T-helper 1 cell treated with Interleukin-12 subunit alpha and Interleukin-12 subunit beta and Interleukin-4 antibody, amounts not matched to agents 30 μg/mL and 1 μg/mL, for 36 hours (primary cell): ENCODE measurements at regions not wholly inside any gene's neighbourhood (a gene's known extent, or its start where the extent isn't known, plus 50 kb on each side); places are given as distances from the start of the nearest gene placed in this dataset.

Source experiments
- H3K27ac Mint-ChIP-seq: one replicate; pipeline ENCODE4 v1.8.0; 2021; ENCODE audit warnings: mild to moderate bottlenecking, mixed read lengths
- H3K27me3 Mint-ChIP-seq: one replicate; pipeline ENCODE4 v1.8.0; 2021; ENCODE audit warnings: low read depth, mixed read lengths
- H3K36me3 Mint-ChIP-seq: one replicate; pipeline ENCODE4 v1.8.0; 2021; ENCODE audit warnings: low read depth, mixed read lengths
- H3K4me1 Mint-ChIP-seq: one replicate; pipeline ENCODE4 v1.8.0; 2021; ENCODE audit warnings: low read depth, mixed read lengths
- H3K4me3 Mint-ChIP-seq: one replicate; pipeline ENCODE4 v1.8.0; 2021; ENCODE audit warnings: mild to moderate bottlenecking, moderate library complexity, mixed read lengths
- H3K9me3 Mint-ChIP-seq: one replicate; pipeline ENCODE4 v1.8.0; 2021; ENCODE audit warnings: mixed read lengths

GRCh38 chr1:219537223-219537631 lies 75.7 kb downstream of the ZC3H11B start:
- H3K4me3 Mint-ChIP-seq, result no peak overlapping the region
- no peaks in the 10 kb centered on the region for H3K27me3 Mint-ChIP-seq
- H3K4me1 Mint-ChIP-seq, result no peaks in the 10 kb centered on the region
- no peaks in the 10 kb centered on the region for H3K9me3 Mint-ChIP-seq
- no peaks in the 10 kb centered on the region for H3K36me3 Mint-ChIP-seq
- no peak overlapping the region for H3K27ac Mint-ChIP-seq

- no peaks in the 10 kb centered on the region for H3K4me1 Mint-ChIP-seq
- H3K36me3 Mint-ChIP-seq, result no peaks in the 10 kb centered on the region
- H3K4me3 Mint-ChIP-seq, result no peak overlapping the region
- no peak overlapping the region for H3K27ac Mint-ChIP-seq
- no peaks in the 10 kb centered on the region for H3K27me3 Mint-ChIP-seq
- H3K9me3 Mint-ChIP-seq, result no peaks in the 10 kb centered on the region
These were observed 76.9 kb downstream of the ZC3H11B start for GRCh38 chr1:219536038-219536437.

- no peaks in the 10 kb centered on the region for H3K9me3 Mint-ChIP-seq
- H3K27me3 Mint-ChIP-seq, result no peaks in the 10 kb centered on the region
- no peaks in the 10 kb centered on the region for H3K4me1 Mint-ChIP-seq
These were observed 77.9 kb downstream of the ZC3H11B start for GRCh38 chr1:219534991-219535390.

GRCh38 chr1:219533280-219533679 lies 79.6 kb downstream of the ZC3H11B start:
- Mint-ChIP-seq H3K27ac (no peak overlapping the region), H3K4me1 (no peaks in the 10 kb centered on the region), H3K9me3 (no peaks in the 10 kb centered on the region), H3K27me3 (no peaks in the 10 kb centered on the region), H3K36me3 (no peaks in the 10 kb centered on the region), H3K4me3 (no peak overlapping the region)

More at GRCh38 chr1:219534991-219535390, 77.9 kb downstream of the ZC3H11B start:
- Mint-ChIP-seq H3K4me3 (no peak overlapping the region), H3K27ac (no peak overlapping the region), H3K36me3 (no peaks in the 10 kb centered on the region)

- Mint-ChIP-seq H3K4me1 (no peaks in the 10 kb centered on the region), H3K27me3 (no peaks in the 10 kb centered on the region), H3K27ac (no peak overlapping the region), H3K4me3 (no peak overlapping the region), H3K36me3 (no peaks in the 10 kb centered on the region), H3K9me3 (no peaks in the 10 kb centered on the region)
These were observed 83.8 kb downstream of the ZC3H11B start for GRCh38 chr1:219529116-219529515.

GRCh38 chr1:219528633-219529032 lies 84.3 kb downstream of the ZC3H11B start:
- no peaks in the 10 kb centered on the region for H3K9me3 Mint-ChIP-seq
- H3K27me3 Mint-ChIP-seq, result no peaks in the 10 kb centered on the region
- H3K36me3 Mint-ChIP-seq, result no peaks in the 10 kb centered on the region
- H3K4me3 Mint-ChIP-seq, result no peak overlapping the region
- H3K27ac Mint-ChIP-seq, result no peak overlapping the region
- no peaks in the 10 kb centered on the region for H3K4me1 Mint-ChIP-seq

- Mint-ChIP-seq H3K36me3 (no peaks in the 10 kb centered on the region), H3K9me3 (no peaks in the 10 kb centered on the region), H3K4me3 (no peak overlapping the region), H3K27ac (no peak overlapping the region), H3K4me1 (no peaks in the 10 kb centered on the region), H3K27me3 (no peaks in the 10 kb centered on the region)
These were observed 84.9 kb downstream of the ZC3H11B start for GRCh38 chr1:219527994-219528393.

GRCh38 chr1:219526074-219526473 lies 86.8 kb downstream of the ZC3H11B start:
- Mint-ChIP-seq H3K36me3 (no peaks in the 10 kb centered on the region), H3K9me3 (no peaks in the 10 kb centered on the region), H3K27me3 (no peaks in the 10 kb centered on the region), H3K4me1 (no peaks in the 10 kb centered on the region), H3K27ac (no peak overlapping the region), H3K4me3 (no peak overlapping the region)

- H3K27me3 Mint-ChIP-seq, result no peaks in the 10 kb centered on the region
- H3K4me3 Mint-ChIP-seq, result no peak overlapping the region
- no peaks in the 10 kb centered on the region for H3K4me1 Mint-ChIP-seq
- H3K9me3 Mint-ChIP-seq, result no peaks in the 10 kb centered on the region
- H3K27ac Mint-ChIP-seq, result no peak overlapping the region
- no peaks in the 10 kb centered on the region for H3K36me3 Mint-ChIP-seq
These were observed 89.5 kb downstream of the ZC3H11B start for GRCh38 chr1:219523411-219523810.

- H3K36me3 Mint-ChIP-seq, result no peaks in the 10 kb centered on the region
These were observed 91.6 kb downstream of the ZC3H11B start for GRCh38 chr1:219521325-219521724.

GRCh38 chr1:219520241-219520640 lies 92.7 kb downstream of the ZC3H11B start:
- H3K4me1 Mint-ChIP-seq, result no peaks in the 10 kb centered on the region
- H3K4me3 Mint-ChIP-seq, result no peak overlapping the region
- no peak overlapping the region for H3K27ac Mint-ChIP-seq
- H3K9me3 Mint-ChIP-seq, result no peaks in the 10 kb centered on the region
- H3K27me3 Mint-ChIP-seq, result no peaks in the 10 kb centered on the region
- no peaks in the 10 kb centered on the region for H3K36me3 Mint-ChIP-seq

More at GRCh38 chr1:219521325-219521724, 91.6 kb downstream of the ZC3H11B start:
- Mint-ChIP-seq H3K27me3 (no peaks in the 10 kb centered on the region), H3K4me3 (no peak overlapping the region), H3K4me1 (no peaks in the 10 kb centered on the region), H3K9me3 (no peaks in the 10 kb centered on the region), H3K27ac (no peak overlapping the region)

GRCh38 chr1:219518907-219519248 lies 94.0 kb downstream of the ZC3H11B start:
- no peaks in the 10 kb centered on the region for H3K27me3 Mint-ChIP-seq
- no peaks in the 10 kb centered on the region for H3K9me3 Mint-ChIP-seq
- no peaks in the 10 kb centered on the region for H3K36me3 Mint-ChIP-seq
- H3K4me3 Mint-ChIP-seq, result no peak overlapping the region
- no peak overlapping the region for H3K27ac Mint-ChIP-seq
- no peaks in the 10 kb centered on the region for H3K4me1 Mint-ChIP-seq

GRCh38 chr1:219518168-219518906 lies 94.6 kb downstream of the ZC3H11B start:
- Mint-ChIP-seq H3K4me3 (no peak overlapping the region), H3K4me1 (no peaks in the 10 kb centered on the region), H3K27me3 (no peaks in the 10 kb centered on the region), H3K9me3 (no peaks in the 10 kb centered on the region), H3K27ac (no peak overlapping the region), H3K36me3 (no peaks in the 10 kb centered on the region)

- no peak overlapping the region for H3K27ac Mint-ChIP-seq
- no peak overlapping the region for H3K4me3 Mint-ChIP-seq
- H3K36me3 Mint-ChIP-seq, result no peaks in the 10 kb centered on the region
- H3K4me1 Mint-ChIP-seq, result no peaks in the 10 kb centered on the region
- H3K9me3 Mint-ChIP-seq, result no peaks in the 10 kb centered on the region
- H3K27me3 Mint-ChIP-seq, result no peaks in the 10 kb centered on the region
These were observed 95.9 kb downstream of the ZC3H11B start for GRCh38 chr1:219517031-219517430.

GRCh38 chr1:219514728-219515127 lies 98.2 kb downstream of the ZC3H11B start:
- Mint-ChIP-seq H3K27ac (no peak overlapping the region), H3K4me3 (no peak overlapping the region), H3K36me3 (no peaks in the 10 kb centered on the region), H3K27me3 (no peaks in the 10 kb centered on the region), H3K9me3 (no peaks in the 10 kb centered on the region), H3K4me1 (no peaks in the 10 kb centered on the region)

- no peaks in the 10 kb centered on the region for H3K9me3 Mint-ChIP-seq
- no peak overlapping the region for H3K4me3 Mint-ChIP-seq
- no peaks in the 10 kb centered on the region for H3K36me3 Mint-ChIP-seq
- no peak overlapping the region for H3K27ac Mint-ChIP-seq
- H3K4me1 Mint-ChIP-seq, result no peaks in the 10 kb centered on the region
- no peaks in the 10 kb centered on the region for H3K27me3 Mint-ChIP-seq
These were observed 105.5 kb downstream of the ZC3H11B start for GRCh38 chr1:219507437-219507836.
